ENCODE measurements at regions not wholly inside any gene's neighbourhood (a gene's known extent, or its start where the extent isn't known, plus 50 kb on each side); places are given as distances from the start of the nearest gene placed in this dataset.
"Not testable (repeated sequence)": the region's sequence is repeated elsewhere in the genome, so short reads cannot be mapped to it uniquely, and the experiment has no call there.

GRCh38 chr10:37062296-37062695 lies 63.1 kb upstream of the ANKRD30A start:
- TF ChIP-seq, protein P1, sequence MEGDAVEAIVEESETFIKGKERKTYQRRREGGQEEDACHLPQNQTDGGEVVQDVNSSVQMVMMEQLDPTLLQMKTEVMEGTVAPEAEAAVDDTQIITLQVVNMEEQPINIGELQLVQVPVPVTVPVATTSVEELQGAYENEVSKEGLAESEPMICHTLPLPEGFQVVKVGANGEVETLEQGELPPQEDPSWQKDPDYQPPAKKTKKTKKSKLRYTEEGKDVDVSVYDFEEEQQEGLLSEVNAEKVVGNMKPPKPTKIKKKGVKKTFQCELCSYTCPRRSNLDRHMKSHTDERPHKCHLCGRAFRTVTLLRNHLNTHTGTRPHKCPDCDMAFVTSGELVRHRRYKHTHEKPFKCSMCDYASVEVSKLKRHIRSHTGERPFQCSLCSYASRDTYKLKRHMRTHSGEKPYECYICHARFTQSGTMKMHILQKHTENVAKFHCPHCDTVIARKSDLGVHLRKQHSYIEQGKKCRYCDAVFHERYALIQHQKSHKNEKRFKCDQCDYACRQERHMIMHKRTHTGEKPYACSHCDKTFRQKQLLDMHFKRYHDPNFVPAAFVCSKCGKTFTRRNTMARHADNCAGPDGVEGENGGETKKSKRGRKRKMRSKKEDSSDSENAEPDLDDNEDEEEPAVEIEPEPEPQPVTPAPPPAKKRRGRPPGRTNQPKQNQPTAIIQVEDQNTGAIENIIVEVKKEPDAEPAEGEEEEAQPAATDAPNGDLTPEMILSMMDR (IDR thresholded peaks at IDR 0.05 in 4 of 5, conservative IDR thresholded peaks at IDR 0.05 in 1 of 5): not testable (repeated sequence)
- TF ChIP-seq POLR2A (IDR thresholded peaks at IDR 0.05): not testable (repeated sequence)

All from gastrocnemius medialis (tissue), 4 donors.